Endodermal cell (in vitro differentiated cells): ENCODE measurements at regions not wholly inside any gene's neighbourhood (a gene's known extent, or its start where the extent isn't known, plus 50 kb on each side); places are given as distances from the start of the nearest gene placed in this dataset.

Experiments
- DNase-seq: peaks from one replicate; pipeline ENCODE4 v3.0.0-alpha.2; 2017
- H3K27ac ChIP-seq: 2 replicates; pipeline ENCODE4 v1.5.1; 2013; ENCODE audit warnings: mild to moderate bottlenecking, low read depth, low read length, moderate library complexity
- H3K27me3 ChIP-seq: 2 replicates; pipeline ENCODE4 v1.6.1; 2013; ENCODE audit warnings: mild to moderate bottlenecking, low read length, moderate library complexity; ENCODE audit not compliant: insufficient read depth, control insufficient read depth, poor library complexity, severe bottlenecking
- H3K36me3 ChIP-seq: 2 replicates; pipeline ENCODE4 v1.7.0; 2013; ENCODE audit warnings: mild to moderate bottlenecking, low read length, moderate library complexity; ENCODE audit not compliant: control insufficient read depth, insufficient read depth
- H3K4me1 ChIP-seq: one replicate; pipeline ENCODE4 v1.7.0; 2013; ENCODE audit warnings: low read length; ENCODE audit not compliant: control insufficient read depth, insufficient read depth
- H3K4me3 ChIP-seq: 2 replicates; pipeline ENCODE4 v1.5.1; 2013; ENCODE audit warnings: mild to moderate bottlenecking, low read length, moderate library complexity
- H3K9ac ChIP-seq: 2 replicates; pipeline ENCODE4 v1.6.1; 2013; ENCODE audit warnings: mild to moderate bottlenecking, low read length, moderate library complexity; ENCODE audit not compliant: poor library complexity, severe bottlenecking; ENCODE audit errors: extremely low read depth
- H3K9me3 ChIP-seq: 2 replicates; pipeline ENCODE4 v1.6.1; 2013; ENCODE audit warnings: mild to moderate bottlenecking, low read length, moderate library complexity; ENCODE audit not compliant: control insufficient read depth
- H3K27ac Mint-ChIP-seq: 2 replicates; pipeline ENCODE4 v1.8.0; 2020; ENCODE audit warnings: mixed read lengths
- H3K27me3 Mint-ChIP-seq: 2 replicates; pipeline ENCODE4 v1.8.0; 2021; ENCODE audit warnings: mild to moderate bottlenecking, mixed read lengths; ENCODE audit not compliant: insufficient read depth
- H3K36me3 Mint-ChIP-seq: 2 replicates; pipeline ENCODE4 v1.8.0; 2020; ENCODE audit warnings: low read depth, mixed read lengths
- H3K4me1 Mint-ChIP-seq: 2 replicates; pipeline ENCODE4 v1.8.0; 2020; ENCODE audit warnings: mixed read lengths
- H3K4me3 Mint-ChIP-seq: 2 replicates; pipeline ENCODE4 v1.8.0; 2020; ENCODE audit warnings: mild to moderate bottlenecking, moderate library complexity, mixed read lengths
- H3K9me3 Mint-ChIP-seq: 2 replicates; pipeline ENCODE4 v1.8.0; 2020; ENCODE audit warnings: mild to moderate bottlenecking, mixed read lengths
- WGBS, 2 experiments: methylation state at CpG; one replicate each; pipeline versions ENCODE4 v1.1.5 to v1.1.7; 2013; ENCODE audit warnings: missing lambda C conversion rate in 2 of 2, mixed read lengths in 1 of 2; ENCODE audit not compliant: insufficient coverage in 1 of 2, insufficient read length in 1 of 2; 5-methylcytosine and 5-hydroxymethylcytosine counted together
- TF ChIP-seq, protein P1 (sequence below): fragments of 200-600 bp; sonication (generic); conservative IDR thresholded peaks from 2 replicates; pipeline ENCODE4 v1.5.0; 2021; ENCODE audit warnings: antibody characterized with exemption, mild to moderate bottlenecking

DNA sequence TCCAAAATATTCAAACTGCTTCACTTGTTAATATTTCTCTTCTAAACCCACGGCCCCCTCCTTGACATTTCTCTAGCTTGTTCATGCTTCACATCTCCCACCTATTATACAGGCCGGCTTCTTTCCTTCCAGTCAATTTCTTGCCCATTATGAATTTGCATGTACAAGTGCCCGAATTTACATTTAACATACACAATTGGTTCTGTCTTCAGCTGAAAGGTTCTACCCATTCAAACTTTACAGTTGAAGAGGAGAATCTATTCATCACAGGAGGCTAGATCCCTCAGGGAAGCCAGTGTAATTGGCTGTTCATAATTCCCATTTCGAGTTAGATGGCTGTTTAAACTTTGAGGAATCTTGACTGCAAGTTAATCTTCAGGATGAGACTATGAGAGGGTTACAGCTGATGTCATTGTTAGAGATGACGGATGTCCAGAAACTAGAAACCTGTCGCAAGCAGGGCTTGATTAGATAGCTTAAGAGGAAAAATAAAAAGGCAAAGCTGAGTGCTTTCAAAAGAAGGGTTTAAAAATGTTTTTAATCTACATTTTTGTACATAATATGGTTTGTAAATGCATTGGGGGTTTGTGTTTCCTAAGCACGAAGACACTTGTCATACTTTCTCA is 157.0 kb downstream of the ADSS2 start:
- 88 to 90% methylated on average over 4 to 6 of the region's 7 CpGs for WGBS, 2 experiments
- Histone ChIP-seq H3K4me1 (no peaks in the 10 kb centered on the region), H3K9me3 (no peaks in the 10 kb centered on the region), H3K27me3 (no peaks in the 10 kb centered on the region), H3K4me3 (no peak overlapping the region), H3K36me3 (no peaks in the 10 kb centered on the region), H3K27ac (no peak overlapping the region), H3K9ac (no peak overlapping the region)
- TF ChIP-seq, protein P1, sequence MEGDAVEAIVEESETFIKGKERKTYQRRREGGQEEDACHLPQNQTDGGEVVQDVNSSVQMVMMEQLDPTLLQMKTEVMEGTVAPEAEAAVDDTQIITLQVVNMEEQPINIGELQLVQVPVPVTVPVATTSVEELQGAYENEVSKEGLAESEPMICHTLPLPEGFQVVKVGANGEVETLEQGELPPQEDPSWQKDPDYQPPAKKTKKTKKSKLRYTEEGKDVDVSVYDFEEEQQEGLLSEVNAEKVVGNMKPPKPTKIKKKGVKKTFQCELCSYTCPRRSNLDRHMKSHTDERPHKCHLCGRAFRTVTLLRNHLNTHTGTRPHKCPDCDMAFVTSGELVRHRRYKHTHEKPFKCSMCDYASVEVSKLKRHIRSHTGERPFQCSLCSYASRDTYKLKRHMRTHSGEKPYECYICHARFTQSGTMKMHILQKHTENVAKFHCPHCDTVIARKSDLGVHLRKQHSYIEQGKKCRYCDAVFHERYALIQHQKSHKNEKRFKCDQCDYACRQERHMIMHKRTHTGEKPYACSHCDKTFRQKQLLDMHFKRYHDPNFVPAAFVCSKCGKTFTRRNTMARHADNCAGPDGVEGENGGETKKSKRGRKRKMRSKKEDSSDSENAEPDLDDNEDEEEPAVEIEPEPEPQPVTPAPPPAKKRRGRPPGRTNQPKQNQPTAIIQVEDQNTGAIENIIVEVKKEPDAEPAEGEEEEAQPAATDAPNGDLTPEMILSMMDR, result no peak
- Mint-ChIP-seq H3K27ac (no peak overlapping the region), H3K9me3 (no peaks in the 10 kb centered on the region), H3K36me3 (no peaks in the 10 kb centered on the region), H3K4me1 (peaks cover 5% of the 10 kb centered on the region), H3K27me3 (no peaks in the 10 kb centered on the region), H3K4me3 (no peak overlapping the region)
- no peak for DNase-seq

DNA sequence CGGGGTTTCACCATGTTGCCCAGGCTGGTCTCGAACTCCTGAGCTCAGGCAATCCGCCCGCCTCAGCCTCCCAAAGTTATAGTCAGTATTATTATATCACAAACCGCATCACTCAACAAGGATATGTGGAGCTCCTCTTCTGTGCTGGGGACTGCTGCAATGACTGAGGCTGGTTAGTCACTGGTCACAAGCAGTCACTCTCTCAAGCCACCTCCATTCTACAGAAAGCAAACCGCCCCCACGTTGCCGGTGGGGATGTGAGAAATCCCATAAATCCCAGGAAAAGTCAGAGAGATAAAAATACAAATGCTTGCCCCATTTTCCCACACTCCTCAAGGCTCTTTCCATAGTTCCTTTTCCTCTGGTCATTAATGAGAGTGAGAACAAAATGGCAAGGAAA is 155.7 kb downstream of the ADSS2 start:
- DNase-seq, result no peak
- Histone ChIP-seq H3K36me3 (no peaks in the 10 kb centered on the region), H3K27me3 (no peaks in the 10 kb centered on the region), H3K27ac (no peak overlapping the region), H3K9ac (no peak overlapping the region), H3K9me3 (no peaks in the 10 kb centered on the region), H3K4me3 (no peak overlapping the region), H3K4me1 (no peaks in the 10 kb centered on the region)
- Mint-ChIP-seq H3K4me3 (no peak overlapping the region), H3K4me1 (peaks cover 5% of the 10 kb centered on the region), H3K36me3 (no peaks in the 10 kb centered on the region), H3K27ac (no peak overlapping the region), H3K9me3 (no peaks in the 10 kb centered on the region), H3K27me3 (no peaks in the 10 kb centered on the region)
- TF ChIP-seq, protein P1, result no peak
- WGBS, 2 experiments, result 88% methylated on average over 8 of the region's 8 CpGs; no CpG with 5 or more reads in 1 of the 2 experiments

DNA sequence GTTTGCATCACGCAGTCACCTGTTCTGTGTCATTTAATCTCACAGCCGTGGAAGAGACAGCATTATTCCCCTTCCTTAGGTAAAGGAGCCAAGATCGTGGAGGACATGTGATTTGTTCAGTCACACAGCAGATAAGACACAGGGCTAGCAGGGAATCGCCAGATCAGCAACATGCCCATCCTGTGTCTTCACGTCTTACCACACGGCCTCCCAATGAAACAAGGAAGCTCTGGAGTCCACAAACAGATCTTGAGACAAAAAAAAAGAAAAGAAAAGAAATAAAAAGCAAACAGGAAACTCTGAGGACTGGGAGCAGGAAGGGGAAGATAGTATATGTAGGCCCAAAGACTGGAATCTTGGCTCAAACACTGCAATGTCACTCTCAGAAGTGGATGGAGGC is 155.3 kb downstream of the ADSS2 start:
- Mint-ChIP-seq H3K9me3 (no peaks in the 10 kb centered on the region), H3K36me3 (no peaks in the 10 kb centered on the region), H3K4me3 (no peak overlapping the region), H3K27ac (no peak overlapping the region), H3K4me1 (peaks cover 5% of the 10 kb centered on the region), H3K27me3 (no peaks in the 10 kb centered on the region)
- TF ChIP-seq, protein P1, result no peak
- Histone ChIP-seq H3K9me3 (no peaks in the 10 kb centered on the region), H3K27me3 (no peaks in the 10 kb centered on the region), H3K4me1 (no peaks in the 10 kb centered on the region), H3K4me3 (no peak overlapping the region), H3K27ac (no peak overlapping the region), H3K9ac (no peak overlapping the region), H3K36me3 (no peaks in the 10 kb centered on the region)
- DNase-seq, result no peak
- WGBS, 2 experiments, result 85 to 93% methylated on average over 6 of the region's 6 CpGs
